HT1080 (cell line): ENCODE measurements at regions not wholly inside any gene's neighbourhood (a gene's known extent, or its start where the extent isn't known, plus 50 kb on each side); places are given as distances from the start of the nearest gene placed in this dataset.
"Not testable (repeated sequence)": the region's sequence is repeated elsewhere in the genome, so short reads cannot be mapped to it uniquely, and the experiment has no call there.

Source experiments
- DNase-seq: peaks from one replicate; pipeline ENCODE4 v3.0.0-alpha.2; 2015; ENCODE audit warnings: low read depth

- DNase-seq = no peak
Observed at GRCh38 chr6:168913866-168914469, 339.7 kb downstream of the THBS2 start.

DNA sequence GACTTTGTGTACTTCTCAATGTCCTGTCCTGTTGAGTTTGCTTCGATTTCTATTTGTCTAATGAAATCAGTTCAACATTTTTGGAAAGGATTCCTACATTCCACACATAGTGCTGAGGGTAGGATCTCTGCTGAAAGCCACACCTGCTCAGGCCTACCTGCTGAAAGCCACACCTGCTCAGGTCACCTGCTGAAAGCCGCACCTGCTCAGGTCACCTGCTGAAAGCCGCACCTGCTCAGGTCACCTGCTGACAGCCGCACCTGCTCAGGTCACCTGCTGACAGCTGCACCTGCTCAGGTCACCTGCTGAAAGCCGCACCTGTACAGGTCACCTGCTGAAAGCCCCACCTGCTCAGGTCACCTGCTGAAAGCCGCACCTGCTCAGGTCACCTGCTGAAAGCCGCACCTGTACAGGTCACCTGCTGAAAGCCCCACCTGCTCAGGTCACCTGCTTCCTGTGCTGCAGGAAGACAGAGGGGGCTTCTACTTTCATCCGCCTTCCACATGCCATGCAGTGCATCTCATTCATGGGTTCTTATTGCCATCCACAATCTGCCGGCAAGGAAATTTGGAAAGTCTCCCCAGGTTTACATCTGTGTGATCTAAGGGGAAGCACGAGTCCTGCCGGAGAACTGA, 340.3 kb downstream of the THBS2 start:
- not testable (repeated sequence) for DNase-seq

- no peak for DNase-seq
Observed at GRCh38 chr6:168909288-168909687, 344.4 kb downstream of the THBS2 start.

- DNase-seq = peak; percentile 24
Observed at GRCh38 chr6:168908887-168909286, 344.8 kb downstream of the THBS2 start.

DNA sequence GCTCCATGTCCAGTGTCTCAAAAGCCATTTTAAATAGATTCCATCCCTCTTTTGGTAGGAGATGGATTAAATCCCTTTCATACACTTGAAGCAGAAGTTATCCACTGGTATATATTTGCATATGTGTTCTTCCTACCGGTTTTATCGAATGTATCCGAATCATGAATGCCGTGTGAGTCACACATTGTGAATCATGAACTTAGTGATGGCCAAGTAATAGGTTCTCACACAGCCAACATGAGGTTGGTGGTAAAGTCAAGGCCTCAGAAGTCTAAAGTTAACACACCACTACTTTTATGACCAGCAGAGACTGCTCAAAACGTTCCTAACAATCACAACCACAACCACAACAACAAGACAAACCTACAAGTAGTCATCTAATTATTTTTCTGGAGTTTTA, 345.5 kb downstream of the THBS2 start:
- peak; percentile 62 for DNase-seq

DNA sequence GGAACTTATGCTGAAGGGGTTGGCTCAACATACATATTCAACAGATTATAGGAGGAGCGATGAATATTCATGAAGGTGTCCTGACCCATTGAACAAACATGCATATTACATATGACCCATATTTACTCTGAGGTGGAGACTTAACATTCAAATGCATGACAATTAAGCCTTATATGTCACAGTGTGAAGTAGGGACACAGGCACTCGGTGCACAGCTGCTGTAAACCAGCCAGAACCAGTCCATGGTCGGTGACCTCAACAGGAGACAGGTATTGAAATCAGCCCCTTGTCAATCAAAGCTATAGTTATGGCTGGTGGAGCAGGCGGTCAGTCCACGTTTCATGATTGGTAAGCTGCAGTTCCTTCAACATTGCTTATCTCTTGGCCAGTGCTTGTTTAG, 347.3 kb downstream of the THBS2 start:
- DNase-seq = no peak

GRCh38 chr6:168905451-168906090, 348.1 kb downstream of the THBS2 start:
- peak; percentile 15 for DNase-seq

GRCh38 chr6:168903613-168904345, 349.9 kb downstream of the THBS2 start:
- DNase-seq = no peak

DNA sequence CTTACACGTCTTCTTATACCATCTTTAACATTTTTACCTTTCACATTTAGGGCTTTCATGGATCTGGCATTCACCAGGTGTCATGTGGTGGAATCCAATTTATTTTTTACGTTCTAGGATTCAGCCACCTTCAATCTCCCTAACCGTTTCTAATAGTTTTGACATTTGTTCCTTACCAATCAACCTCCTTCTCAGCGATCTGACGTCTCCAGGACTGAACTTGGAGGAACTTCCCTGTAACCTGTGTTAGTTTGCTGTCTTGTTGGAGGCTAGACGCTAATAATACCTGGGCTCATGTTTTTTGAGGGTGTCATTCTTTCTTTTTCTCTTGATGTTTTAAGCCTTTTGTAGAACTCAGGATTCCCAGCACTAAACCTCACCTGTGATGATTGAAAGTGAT, 351.6 kb downstream of the THBS2 start:
- DNase-seq = no peak

DNA sequence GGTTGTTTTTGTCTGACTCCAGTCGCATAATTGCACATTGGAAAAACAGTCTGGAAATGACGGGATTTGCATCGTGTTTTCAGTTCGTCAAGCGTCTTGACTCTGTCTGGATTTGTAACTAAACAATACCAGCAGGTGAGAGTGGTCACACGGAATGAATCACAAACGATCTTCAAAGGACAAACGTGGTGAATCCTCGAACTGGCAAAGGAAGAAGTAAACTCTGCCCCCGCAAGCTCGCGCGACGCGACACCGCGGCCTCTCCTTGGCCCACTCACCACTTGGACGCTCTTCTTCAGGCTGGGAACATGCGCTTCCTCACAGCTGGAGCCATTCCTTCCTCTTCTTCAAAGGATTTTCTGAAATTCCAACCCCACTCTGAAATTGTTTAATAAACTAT, 352.6 kb downstream of the THBS2 start:
- DNase-seq = no peak

DNA sequence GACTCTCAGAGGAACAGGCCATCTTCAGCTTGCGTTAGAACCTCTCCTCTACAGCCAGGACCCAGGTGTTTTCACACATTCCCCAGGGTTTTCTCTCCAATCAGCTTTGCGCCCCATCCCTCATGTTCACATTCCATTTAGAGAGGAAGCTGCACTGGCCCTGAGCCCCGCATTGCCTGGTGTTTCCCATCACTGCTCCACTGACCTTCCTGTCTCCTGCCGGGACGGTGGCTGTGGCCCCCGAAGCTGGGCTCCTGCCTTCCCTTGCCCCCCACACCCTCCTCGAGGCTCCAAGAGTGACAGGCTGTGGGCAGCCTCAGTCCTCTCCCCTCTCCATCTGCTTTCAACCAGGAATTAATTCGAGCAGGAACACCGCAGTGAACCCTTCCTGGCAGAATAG, 357.3 kb downstream of the THBS2 start:
- no peak for DNase-seq

GRCh38 chr6:168895102-168895812, 358.4 kb downstream of the THBS2 start:
- peak; percentile 51 for DNase-seq

DNA sequence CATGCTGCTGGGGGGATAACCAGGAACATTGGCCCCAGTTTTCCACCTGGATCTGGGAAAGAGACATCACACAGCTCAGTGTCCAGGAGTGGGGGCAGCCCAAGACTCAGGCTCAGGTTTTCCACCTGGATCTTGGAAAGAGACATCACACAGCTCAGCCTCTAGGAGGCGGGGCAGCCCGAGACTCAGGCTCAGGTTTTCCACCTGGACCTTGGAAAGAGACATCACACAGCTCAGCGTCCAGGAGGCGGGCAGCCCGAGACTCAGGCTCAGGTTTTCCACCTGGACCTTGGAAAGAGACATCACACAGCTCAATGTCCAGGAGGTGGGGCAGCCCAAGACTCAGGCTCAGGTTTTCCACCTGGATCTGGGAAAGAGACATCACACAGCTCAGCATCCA, 361.6 kb downstream of the THBS2 start:
- DNase-seq = no peak

GRCh38 chr6:168890981-168891365, 362.7 kb downstream of the THBS2 start:
- DNase-seq = no peak

DNA sequence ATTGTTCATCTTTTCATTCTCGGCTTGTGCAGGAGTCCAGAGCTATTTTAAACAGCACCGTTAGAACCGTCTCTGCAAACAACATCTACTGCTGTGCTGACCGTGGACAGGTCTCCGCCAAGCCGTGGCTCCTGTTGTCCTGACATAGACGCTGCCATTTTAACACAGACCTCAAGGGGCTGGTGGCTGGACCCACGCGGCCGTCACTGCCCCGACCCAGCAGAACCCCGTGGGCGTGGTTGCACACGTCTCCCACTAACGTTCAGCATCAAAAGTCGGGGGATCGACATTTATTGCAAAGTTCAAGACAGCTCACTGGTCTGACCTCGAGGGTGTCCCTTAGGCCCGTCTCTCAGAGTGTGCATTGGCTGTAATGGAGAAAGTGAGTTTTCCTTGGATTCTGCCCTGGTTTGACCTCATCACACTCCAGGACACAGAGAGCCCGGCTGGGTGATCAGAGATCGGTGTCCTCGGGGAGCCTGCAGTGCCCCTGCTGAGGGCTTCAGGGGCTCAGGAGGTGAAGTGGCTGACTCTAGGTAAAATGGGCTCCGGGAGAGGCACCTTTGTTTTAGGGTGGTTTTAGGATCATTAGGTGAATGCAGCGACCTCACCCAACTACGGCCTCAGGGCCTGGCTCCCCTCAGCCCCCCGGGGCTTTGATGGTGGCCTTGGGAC, 363.2 kb downstream of the THBS2 start:
- no peak for DNase-seq

- DNase-seq = no peak
Observed at GRCh38 chr6:168888786-168889345, 364.8 kb downstream of the THBS2 start.

DNA sequence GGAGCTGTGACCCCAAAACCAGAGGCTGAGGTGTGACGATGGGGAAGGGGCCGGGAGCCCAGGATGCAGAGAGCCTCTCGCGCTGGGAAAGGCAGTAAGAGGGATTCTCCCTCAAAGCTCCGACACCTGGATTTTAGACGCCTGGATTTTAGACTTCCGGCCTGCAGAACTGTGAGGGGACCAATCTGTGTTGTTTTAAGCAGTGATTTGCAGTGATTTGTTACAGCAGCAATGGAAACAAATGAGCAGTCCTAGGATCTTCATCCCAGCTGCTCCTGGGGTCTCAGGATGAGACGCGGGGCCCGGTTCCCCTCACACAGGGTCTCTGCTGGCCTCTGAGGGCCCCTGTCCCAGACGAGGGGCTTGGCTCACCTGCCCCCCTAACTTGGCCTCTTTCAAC, 365.5 kb downstream of the THBS2 start:
- DNase-seq = no peak

- no peak for DNase-seq
Observed at GRCh38 chr6:168887621-168888020, 366.0 kb downstream of the THBS2 start.

DNA sequence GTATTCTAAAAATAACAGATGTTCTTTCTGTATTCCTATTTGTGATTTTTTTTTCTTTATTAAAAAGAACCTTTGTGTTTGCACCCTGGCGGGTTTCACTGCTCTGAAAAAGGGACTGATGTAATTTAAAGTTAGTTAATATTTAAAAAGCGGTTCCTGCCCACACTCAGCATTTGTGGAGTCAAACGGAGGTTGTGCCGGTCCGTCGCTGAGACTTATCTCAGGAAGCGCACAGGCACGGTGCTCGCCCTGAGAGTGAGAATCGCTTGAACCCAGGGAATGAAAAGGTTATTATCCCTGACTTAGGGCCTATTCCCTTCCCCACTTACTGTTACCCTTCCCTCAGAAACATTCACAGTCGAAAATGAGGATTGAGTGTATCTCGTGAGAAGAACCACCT, 366.7 kb downstream of the THBS2 start:
- DNase-seq = no peak
